ENCODE measurements at regions not wholly inside any gene's neighbourhood (a gene's known extent, or its start where the extent isn't known, plus 50 kb on each side); places are given as distances from the start of the nearest gene placed in this dataset.

DNA sequence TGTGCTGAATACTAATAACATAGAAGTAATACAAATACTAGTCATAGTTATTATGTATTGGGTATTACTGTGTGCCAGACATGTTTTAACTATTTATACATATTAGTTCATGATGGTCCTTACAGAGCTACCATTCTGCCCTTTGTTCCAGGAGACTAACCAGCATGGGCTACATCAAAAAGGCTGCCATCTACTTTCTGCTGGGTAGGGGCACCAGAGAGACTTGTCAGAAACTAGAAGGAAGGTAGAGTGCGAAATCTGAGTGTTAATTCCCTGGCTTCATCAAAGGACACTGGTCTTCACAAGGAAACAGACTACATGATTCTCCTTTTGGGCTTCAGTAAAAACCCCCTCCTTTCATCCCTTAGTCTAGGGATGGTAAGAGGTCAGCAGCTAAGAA, 347.8 kb downstream of the GBA3 start:
- no peak for TF ChIP-seq CTCF (IDR thresholded peaks at IDR 0.05)
- no peak for TF ChIP-seq EZH2 (IDR thresholded peaks at IDR 0.05; ENCODE audit: borderline replicate concordance, insufficient read depth, low read depth, low read length, poor library complexity, severe bottlenecking)
